ENCODE measurements at regions not wholly inside any gene's neighbourhood (a gene's known extent, or its start where the extent isn't known, plus 50 kb on each side); places are given as distances from the start of the nearest gene placed in this dataset.
"Not testable (repeated sequence)": the region's sequence is repeated elsewhere in the genome, so short reads cannot be mapped to it uniquely, and the experiment has no call there.

- no peak for ATAC-seq
- H3K4me1 ChIP-seq = no peaks in the 10 kb centered on the region
- FAIRE-seq = no peak
- no peak overlapping the region for H3K4me3 ChIP-seq
- no peak for TF ChIP-seq CTCF (IDR thresholded peaks at IDR 0.05)
- H3K9me3 ChIP-seq = no peaks in the 10 kb centered on the region
- H3K27ac ChIP-seq = no peak overlapping the region
- H3K27me3 ChIP-seq = no peaks in the 10 kb centered on the region
- DNase-seq = no peak
- no peaks in the 10 kb centered on the region for H3K36me3 ChIP-seq
- intact Hi-C loops (cut with DNase I) = no loop called here
- 69 to 83% methylated on average over 4 of the region's 4 CpGs for WGBS, 2 donors
These were observed 263.5 kb upstream of the PODXL start for GRCh38 chr7:131819891-131820290.

GRCh38 chr7:131816391-131817007, 260.1 kb upstream of the PODXL start:
- H3K36me3 ChIP-seq = no peaks in the 10 kb centered on the region
- no peaks in the 10 kb centered on the region for H3K27me3 ChIP-seq
- FAIRE-seq (no peak), ATAC-seq (no peak), DNase-seq (no peak)
- no peak overlapping the region for H3K4me3 ChIP-seq
- no peaks in the 10 kb centered on the region for H3K9me3 ChIP-seq
- no peak overlapping the region for H3K27ac ChIP-seq
- intact Hi-C loops (cut with DNase I) = no loop called here
- WGBS, 2 donors = 69 to 79% methylated on average over 6 of the region's 6 CpGs
- no peak for TF ChIP-seq CTCF (IDR thresholded peaks at IDR 0.05)
- no peaks in the 10 kb centered on the region for H3K4me1 ChIP-seq

GRCh38 chr7:131808736-131809135, 252.3 kb upstream of the PODXL start:
- Histone ChIP-seq H3K27me3 (no peaks in the 10 kb centered on the region), H3K9me3 (no peaks in the 10 kb centered on the region), H3K27ac (no peak overlapping the region), H3K4me3 (no peak overlapping the region), H3K36me3 (no peaks in the 10 kb centered on the region), H3K4me1 (no peaks in the 10 kb centered on the region)
- 80 to 84% methylated on average over 2 of the region's 2 CpGs for WGBS, 2 donors
- FAIRE-seq = no peak
- no peak for DNase-seq
- ATAC-seq = no peak
- no peak for TF ChIP-seq CTCF (IDR thresholded peaks at IDR 0.05)
- intact Hi-C loops (cut with DNase I) = no loop called here

GRCh38 chr7:131808156-131808555, 251.7 kb upstream of the PODXL start:
- ATAC-seq; H3K4me3 ChIP-seq; intact Hi-C loops (cut with DNase I); H3K27ac ChIP-seq; FAIRE-seq; H3K36me3 ChIP-seq; H3K27me3 ChIP-seq; H3K4me1 ChIP-seq; DNase-seq; H3K9me3 ChIP-seq: not testable (repeated sequence)
- WGBS, 2 donors = 90 to 92% methylated on average over 8 of the region's 8 CpGs

- H3K27me3 ChIP-seq = no peaks in the 10 kb centered on the region
- WGBS, 2 donors = 64 to 69% methylated on average over 7 of the region's 7 CpGs
- FAIRE-seq (no peak), ATAC-seq (no peak), DNase-seq (no peak)
- no peaks in the 10 kb centered on the region for H3K9me3 ChIP-seq
- no peaks in the 10 kb centered on the region for H3K4me1 ChIP-seq
- no peak overlapping the region for H3K27ac ChIP-seq
- no peak for TF ChIP-seq CTCF (IDR thresholded peaks at IDR 0.05)
- H3K36me3 ChIP-seq = no peaks in the 10 kb centered on the region
- intact Hi-C loops (cut with DNase I) = no loop called here
- no peak overlapping the region for H3K4me3 ChIP-seq
These were observed 247.4 kb upstream of the PODXL start for GRCh38 chr7:131803816-131804215.

Data from pancreas (tissue), 10 donors.